WI38 (cell line): ENCODE measurements at regions not wholly inside any gene's neighbourhood (a gene's known extent, or its start where the extent isn't known, plus 50 kb on each side); places are given as distances from the start of the nearest gene placed in this dataset.

ENCODE experiments used
- H3K4me3 ChIP-seq: 2 replicates; pipeline ENCODE4 v1.5.1; 2011; ENCODE audit warnings: low read depth, mild to moderate bottlenecking, control low read depth, low read length
- CTCF ChIP-seq: IDR thresholded peaks from 2 replicates; pipeline ENCODE4 v1.5.1; 2012; ENCODE audit warnings: low read depth, mild to moderate bottlenecking, control low read depth, low read length

GRCh38 chr14:98758440-98758839 is 513.6 kb downstream of the BCL11B start:
- no peak for TF ChIP-seq CTCF

GRCh38 chr14:98761993-98762392 is 510.0 kb downstream of the BCL11B start:
- no peak overlapping the region for H3K4me3 ChIP-seq
- no peak for TF ChIP-seq CTCF

More at GRCh38 chr14:98758440-98758839, 513.6 kb downstream of the BCL11B start:
- no peak overlapping the region for H3K4me3 ChIP-seq

GRCh38 chr14:98766818-98767217 is 505.2 kb downstream of the BCL11B start:
- TF ChIP-seq CTCF: no peak
- H3K4me3 ChIP-seq: no peak overlapping the region

GRCh38 chr14:98769326-98769725 is 502.7 kb downstream of the BCL11B start:
- H3K4me3 ChIP-seq: no peak overlapping the region
- no peak for TF ChIP-seq CTCF

- no peak for TF ChIP-seq CTCF
- H3K4me3 ChIP-seq: no peak overlapping the region
Observed at GRCh38 chr14:98770151-98770550, 501.8 kb downstream of the BCL11B start.

- no peak for TF ChIP-seq CTCF
Observed at GRCh38 chr14:98773814-98774213, 498.2 kb downstream of the BCL11B start.

GRCh38 chr14:98775892-98776291 is 496.1 kb downstream of the BCL11B start:
- TF ChIP-seq CTCF: no peak
- no peak overlapping the region for H3K4me3 ChIP-seq

More at GRCh38 chr14:98773814-98774213, 498.2 kb downstream of the BCL11B start:
- H3K4me3 ChIP-seq: no peak overlapping the region
